ENCODE measurements at regions not wholly inside any gene's neighbourhood (a gene's known extent, or its start where the extent isn't known, plus 50 kb on each side); places are given as distances from the start of the nearest gene placed in this dataset.

GRCh38 chr13:69600811-69601210 lies 506.8 kb upstream of the ATXN8OS start:
- no peak overlapping the region for H3K27ac Mint-ChIP-seq
- no peak overlapping the region for H3K4me3 Mint-ChIP-seq
- H3K27me3 Mint-ChIP-seq (ENCODE audit: low read depth): no peaks in the 10 kb centered on the region
- peaks cover 16% of the 10 kb centered on the region for H3K9me3 Mint-ChIP-seq
- H3K4me1 Mint-ChIP-seq (ENCODE audit: low read depth): no peaks in the 10 kb centered on the region
- no peaks in the 10 kb centered on the region for H3K36me3 Mint-ChIP-seq (ENCODE audit: low read depth)
- no peak for DNase-seq (ENCODE audit: low spot score)

DNA sequence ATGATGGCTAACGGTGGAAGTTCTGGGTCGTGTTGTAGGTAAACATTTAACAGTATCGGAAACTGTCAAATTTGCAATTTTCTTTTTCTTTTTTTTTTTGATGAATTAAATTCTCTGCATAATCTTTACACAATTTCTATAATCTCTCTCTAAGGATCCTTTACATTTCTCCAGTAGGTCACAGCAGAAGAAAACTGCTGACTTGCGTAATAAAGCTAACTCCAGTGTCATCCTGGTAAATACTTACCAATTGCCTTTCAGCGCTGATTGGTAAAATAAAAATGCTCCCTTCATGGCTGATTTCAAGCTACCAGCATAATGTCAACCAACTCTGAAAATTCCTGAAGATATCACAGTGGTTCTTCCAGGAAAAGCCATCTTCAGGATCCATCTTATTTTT lies 510.5 kb upstream of the ATXN8OS start:
- no peak overlapping the region for H3K27ac Mint-ChIP-seq
- H3K4me1 Mint-ChIP-seq (ENCODE audit: low read depth): no peaks in the 10 kb centered on the region
- DNase-seq (ENCODE audit: low spot score): no peak
- H3K27me3 Mint-ChIP-seq (ENCODE audit: low read depth): no peaks in the 10 kb centered on the region
- H3K36me3 Mint-ChIP-seq (ENCODE audit: low read depth): no peaks in the 10 kb centered on the region
- H3K4me3 Mint-ChIP-seq: no peak overlapping the region
- H3K9me3 Mint-ChIP-seq: peaks cover 14% of the 10 kb centered on the region

- Mint-ChIP-seq H3K27me3 (ENCODE audit: low read depth) (no peaks in the 10 kb centered on the region), H3K4me3 (no peak overlapping the region), H3K27ac (no peak overlapping the region), H3K4me1 (ENCODE audit: low read depth) (no peaks in the 10 kb centered on the region), H3K9me3 (peaks cover 14% of the 10 kb centered on the region), H3K36me3 (ENCODE audit: low read depth) (no peaks in the 10 kb centered on the region)
- DNase-seq (ENCODE audit: low spot score): no peak
Observed at GRCh38 chr13:69595181-69595580, 512.4 kb upstream of the ATXN8OS start.

DNA sequence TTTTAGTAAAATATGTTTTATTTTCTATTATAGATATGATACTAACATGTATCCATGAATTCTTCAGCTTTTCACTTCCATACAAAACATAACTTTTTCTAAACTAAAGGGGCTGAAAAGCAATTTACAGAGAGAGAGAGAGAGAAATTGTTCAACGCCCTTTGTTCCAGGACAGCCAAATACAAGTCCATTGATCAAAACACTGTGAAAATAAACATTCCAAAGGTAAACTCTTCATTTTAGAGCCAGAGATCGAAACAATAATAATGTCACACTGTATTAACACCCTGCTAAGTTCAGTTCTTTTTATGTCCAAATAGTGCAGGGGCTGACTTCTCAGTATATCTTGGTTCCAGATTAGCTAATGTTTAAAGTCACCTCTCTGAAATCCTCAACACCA lies 516.2 kb upstream of the ATXN8OS start:
- DNase-seq (ENCODE audit: low spot score): no peak
- no peak overlapping the region for H3K4me3 Mint-ChIP-seq
- no peaks in the 10 kb centered on the region for H3K4me1 Mint-ChIP-seq (ENCODE audit: low read depth)
- no peaks in the 10 kb centered on the region for H3K36me3 Mint-ChIP-seq (ENCODE audit: low read depth)
- no peaks in the 10 kb centered on the region for H3K27me3 Mint-ChIP-seq (ENCODE audit: low read depth)
- no peak overlapping the region for H3K27ac Mint-ChIP-seq
- peaks cover 19% of the 10 kb centered on the region for H3K9me3 Mint-ChIP-seq

GRCh38 chr13:69589531-69590235 lies 517.9 kb upstream of the ATXN8OS start:
- Mint-ChIP-seq H3K4me1 (ENCODE audit: low read depth) (no peaks in the 10 kb centered on the region), H3K27me3 (ENCODE audit: low read depth) (no peaks in the 10 kb centered on the region), H3K36me3 (ENCODE audit: low read depth) (no peaks in the 10 kb centered on the region), H3K27ac (no peak overlapping the region), H3K4me3 (no peak overlapping the region), H3K9me3 (peaks cover 18% of the 10 kb centered on the region)
- DNase-seq (ENCODE audit: low spot score): no peak

GRCh38 chr13:69585656-69586055 lies 522.0 kb upstream of the ATXN8OS start:
- no peaks in the 10 kb centered on the region for H3K36me3 Mint-ChIP-seq (ENCODE audit: low read depth)
- no peaks in the 10 kb centered on the region for H3K27me3 Mint-ChIP-seq (ENCODE audit: low read depth)
- no peak overlapping the region for H3K4me3 Mint-ChIP-seq
- no peak overlapping the region for H3K27ac Mint-ChIP-seq
- peaks cover 14% of the 10 kb centered on the region for H3K9me3 Mint-ChIP-seq
- no peaks in the 10 kb centered on the region for H3K4me1 Mint-ChIP-seq (ENCODE audit: low read depth)
- DNase-seq (ENCODE audit: low spot score): no peak

DNA sequence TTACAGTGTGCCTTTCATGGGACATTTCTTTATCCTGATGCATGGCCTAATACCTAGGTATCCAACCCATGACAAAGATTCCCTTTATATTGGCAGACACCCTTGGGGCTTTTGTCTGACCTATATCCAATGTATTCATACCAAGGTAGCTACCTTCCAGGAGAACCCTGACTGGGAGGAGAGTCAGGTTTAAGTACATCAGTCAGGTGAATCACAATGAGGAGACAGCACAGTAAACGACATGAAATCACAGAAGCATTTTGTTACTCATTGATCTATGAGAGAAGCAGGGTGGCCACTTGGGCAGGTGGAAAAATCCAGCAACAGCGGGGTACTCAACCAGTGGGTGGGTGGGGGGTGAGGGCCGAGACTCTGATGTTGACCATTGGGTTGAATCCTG lies 527.4 kb upstream of the ATXN8OS start:
- Mint-ChIP-seq H3K4me3 (no peak overlapping the region), H3K27ac (no peak overlapping the region), H3K27me3 (ENCODE audit: low read depth) (no peaks in the 10 kb centered on the region), H3K4me1 (ENCODE audit: low read depth) (no peaks in the 10 kb centered on the region), H3K9me3 (peaks cover 27% of the 10 kb centered on the region), H3K36me3 (ENCODE audit: low read depth) (no peaks in the 10 kb centered on the region)
- DNase-seq (ENCODE audit: low spot score): no peak

GRCh38 chr13:69579351-69579750 lies 528.3 kb upstream of the ATXN8OS start:
- Mint-ChIP-seq H3K4me1 (ENCODE audit: low read depth) (no peaks in the 10 kb centered on the region), H3K4me3 (no peak overlapping the region), H3K36me3 (ENCODE audit: low read depth) (no peaks in the 10 kb centered on the region), H3K27ac (no peak overlapping the region), H3K27me3 (ENCODE audit: low read depth) (no peaks in the 10 kb centered on the region), H3K9me3 (peaks cover 33% of the 10 kb centered on the region)
- no peak for DNase-seq (ENCODE audit: low spot score)

DNA sequence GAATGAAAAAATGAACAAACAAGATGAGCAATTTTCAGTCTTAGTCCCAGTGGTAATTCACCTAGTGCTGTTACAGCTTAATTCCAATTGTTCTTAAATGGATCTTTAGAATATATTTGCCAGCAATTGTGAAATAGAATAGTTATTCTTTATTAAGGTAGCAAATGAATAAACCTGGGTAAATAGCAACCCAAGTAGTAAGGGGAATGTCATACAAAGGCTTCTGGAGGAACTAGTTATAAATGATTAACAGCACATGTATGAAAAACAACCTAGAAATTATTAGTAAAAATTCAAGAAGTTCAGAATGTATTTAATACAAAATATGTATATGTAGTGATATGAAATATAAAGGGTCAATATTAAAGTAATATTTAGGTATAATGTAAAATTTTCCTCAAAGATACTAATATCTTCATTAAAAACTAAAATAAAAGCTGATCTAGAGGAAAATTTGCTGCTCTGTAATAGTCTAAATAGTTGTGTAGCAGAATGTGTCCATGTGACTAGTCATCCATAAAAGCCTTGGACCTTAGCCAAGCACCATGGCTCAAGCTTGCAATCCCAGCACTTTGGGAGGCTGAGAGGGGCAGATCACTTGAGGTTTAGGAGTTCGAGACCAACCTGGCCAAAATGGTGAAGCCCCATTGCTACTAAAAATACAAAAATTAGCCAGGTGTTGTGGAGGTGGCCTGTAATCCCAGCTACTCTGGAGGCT lies 535.9 kb upstream of the ATXN8OS start:
- Mint-ChIP-seq H3K9me3 (peaks cover 30% of the 10 kb centered on the region), H3K36me3 (ENCODE audit: low read depth) (no peaks in the 10 kb centered on the region), H3K4me1 (ENCODE audit: low read depth) (no peaks in the 10 kb centered on the region), H3K27me3 (ENCODE audit: low read depth) (no peaks in the 10 kb centered on the region), H3K27ac (no peak overlapping the region), H3K4me3 (no peak overlapping the region)
- no peak for DNase-seq (ENCODE audit: low spot score)

- Mint-ChIP-seq H3K4me1 (ENCODE audit: low read depth) (no peaks in the 10 kb centered on the region), H3K4me3 (no peak overlapping the region), H3K27me3 (ENCODE audit: low read depth) (no peaks in the 10 kb centered on the region), H3K36me3 (ENCODE audit: low read depth) (no peaks in the 10 kb centered on the region), H3K9me3 (peaks cover 11% of the 10 kb centered on the region), H3K27ac (no peak overlapping the region)
- no peak for DNase-seq (ENCODE audit: low spot score)
Observed at GRCh38 chr13:69567514-69567913, 540.1 kb upstream of the ATXN8OS start.

- H3K27me3 Mint-ChIP-seq (ENCODE audit: low read depth): no peaks in the 10 kb centered on the region
- H3K27ac Mint-ChIP-seq: no peak overlapping the region
- no peaks in the 10 kb centered on the region for H3K36me3 Mint-ChIP-seq (ENCODE audit: low read depth)
- DNase-seq (ENCODE audit: low spot score): no peak
- H3K9me3 Mint-ChIP-seq: peaks cover 6% of the 10 kb centered on the region
- H3K4me3 Mint-ChIP-seq: no peak overlapping the region
- no peaks in the 10 kb centered on the region for H3K4me1 Mint-ChIP-seq (ENCODE audit: low read depth)
Observed at GRCh38 chr13:69566104-69566716, 541.4 kb upstream of the ATXN8OS start.

GRCh38 chr13:69565334-69565733 lies 542.3 kb upstream of the ATXN8OS start:
- no peaks in the 10 kb centered on the region for H3K27me3 Mint-ChIP-seq (ENCODE audit: low read depth)
- H3K9me3 Mint-ChIP-seq: peaks cover 5% of the 10 kb centered on the region
- H3K4me1 Mint-ChIP-seq (ENCODE audit: low read depth): no peaks in the 10 kb centered on the region
- H3K36me3 Mint-ChIP-seq (ENCODE audit: low read depth): no peaks in the 10 kb centered on the region
- no peak for DNase-seq (ENCODE audit: low spot score)
- H3K4me3 Mint-ChIP-seq: no peak overlapping the region
- no peak overlapping the region for H3K27ac Mint-ChIP-seq

DNA sequence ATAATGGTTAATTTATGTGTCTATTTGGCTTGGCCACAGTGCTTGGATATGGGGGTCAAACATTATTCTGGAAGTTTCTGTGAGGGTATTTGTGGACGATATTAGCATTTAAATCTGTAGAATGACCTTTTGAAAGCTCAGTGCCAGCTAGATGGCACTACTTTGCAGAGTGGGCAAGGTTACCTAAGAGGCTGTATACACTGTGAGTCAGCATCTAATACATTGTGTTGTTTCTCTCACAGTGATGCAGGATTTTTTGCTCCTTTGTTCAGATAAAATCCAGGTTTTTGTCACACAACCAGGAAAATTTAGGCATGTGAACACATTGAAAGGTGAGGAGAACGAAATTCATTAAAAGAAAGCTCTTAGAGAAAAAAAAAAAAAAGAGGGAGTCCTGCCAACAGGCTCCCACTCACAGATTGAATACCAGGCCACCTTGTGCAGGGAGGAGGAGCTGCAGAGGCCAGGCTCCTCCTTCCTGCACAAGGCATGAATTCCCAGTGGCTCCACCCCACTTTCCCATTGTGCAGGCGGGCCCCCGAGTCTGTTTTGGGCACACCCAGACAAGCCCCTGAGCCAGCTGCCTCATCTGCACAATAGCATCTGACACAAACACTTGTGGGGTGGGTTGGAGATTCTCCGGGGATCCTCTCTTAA lies 551.0 kb upstream of the ATXN8OS start:
- no peak overlapping the region for H3K27ac Mint-ChIP-seq
- no peaks in the 10 kb centered on the region for H3K27me3 Mint-ChIP-seq (ENCODE audit: low read depth)
- no peak for DNase-seq (ENCODE audit: low spot score)
- H3K4me3 Mint-ChIP-seq: no peak overlapping the region
- no peaks in the 10 kb centered on the region for H3K36me3 Mint-ChIP-seq (ENCODE audit: low read depth)
- H3K9me3 Mint-ChIP-seq: peaks cover 3% of the 10 kb centered on the region
- H3K4me1 Mint-ChIP-seq (ENCODE audit: low read depth): no peaks in the 10 kb centered on the region

DNA sequence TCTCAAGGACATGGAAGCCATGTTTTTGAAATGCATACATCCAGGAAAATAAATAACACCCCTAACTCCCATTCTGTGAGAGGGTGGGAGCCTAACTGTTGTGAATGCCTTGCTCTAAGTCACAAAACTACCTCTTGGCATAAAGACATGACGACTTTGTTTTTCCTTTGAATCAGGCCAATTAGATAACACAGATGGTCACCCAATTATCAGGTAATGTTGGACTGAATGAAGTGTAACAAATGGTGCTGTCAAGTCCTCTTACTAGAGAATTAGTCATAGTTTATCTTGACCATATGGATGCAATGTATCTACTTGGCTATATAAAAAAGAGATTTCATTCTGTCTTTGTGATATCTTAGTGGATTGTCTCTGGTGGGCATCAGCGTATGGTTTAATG lies 553.6 kb upstream of the ATXN8OS start:
- DNase-seq (ENCODE audit: low spot score): no peak
- H3K27me3 Mint-ChIP-seq (ENCODE audit: low read depth): no peaks in the 10 kb centered on the region

More for the DNA sequence above, 553.6 kb upstream of the ATXN8OS start:
- Mint-ChIP-seq H3K9me3 (peaks cover 8% of the 10 kb centered on the region), H3K4me3 (no peak overlapping the region), H3K36me3 (ENCODE audit: low read depth) (no peaks in the 10 kb centered on the region), H3K27ac (no peak overlapping the region), H3K4me1 (ENCODE audit: low read depth) (no peaks in the 10 kb centered on the region)

Data from T-helper 2 cell treated with Interferon-gamma antibody and Interleukin-4, amounts not matched to agents 5 μg/mL and 100 μg/mL, for 36 hours (primary cell).